HepG2 (cell line): ENCODE measurements at regions not wholly inside any gene's neighbourhood (a gene's known extent, or its start where the extent isn't known, plus 50 kb on each side); places are given as distances from the start of the nearest gene placed in this dataset.

ENCODE experiments used
- CTCF ChIP-seq: sonication (generic); formaldehyde crosslinking; IDR thresholded peaks from 2 replicates; pipeline ENCODE4 v1.5.0; 2020; ENCODE audit warnings: mild to moderate bottlenecking, missing genetic modification reagents, moderate library complexity
- ELF4 ChIP-seq: sonication (generic); formaldehyde crosslinking; IDR thresholded peaks from 2 replicates; pipeline ENCODE4 v1.5.0; 2020; ENCODE audit warnings: missing genetic modification reagents, mild to moderate bottlenecking, moderate library complexity, borderline replicate concordance
- EP300 ChIP-seq, 3 experiments: sonication (generic) in 1 of 3; formaldehyde crosslinking in 1 of 3; IDR thresholded peaks; 2 replicates each; pipeline versions ENCODE4 v1.5.1 to v1.6.1; 2011 to 2020; ENCODE audit warnings: low read depth in 2 of 3, low read length in 2 of 3, borderline replicate concordance in 1 of 3, improper control_type of control experiment in 1 of 3, mild to moderate bottlenecking in 1 of 3, missing genetic modification reagents in 1 of 3, moderate library complexity in 1 of 3
- NCOA1 ChIP-seq: sonication (generic); formaldehyde crosslinking; IDR thresholded peaks from 2 replicates; pipeline ENCODE4 v1.9.0; 2021; ENCODE audit warnings: missing genetic modification reagents
- NFE2L1 ChIP-seq: sonication (generic); formaldehyde crosslinking; IDR thresholded peaks from 2 replicates; pipeline ENCODE4 v1.4.0; 2020; ENCODE audit warnings: missing genetic modification reagents, mild to moderate bottlenecking, borderline replicate concordance
- STAG1 ChIP-seq: sonication (generic); formaldehyde crosslinking; IDR thresholded peaks from 2 replicates; pipeline ENCODE4 v1.4.0; 2020; ENCODE audit warnings: missing genetic modification reagents
- ZNF251 ChIP-seq: sonication (generic); formaldehyde crosslinking; IDR thresholded peaks from 2 replicates; pipeline ENCODE4 v1.9.0; 2021; ENCODE audit warnings: mild to moderate bottlenecking, missing genetic modification reagents
- ZNF264 ChIP-seq: sonication (generic); formaldehyde crosslinking; IDR thresholded peaks from 2 replicates; pipeline ENCODE4 v1.4.0; 2020; ENCODE audit warnings: missing genetic modification reagents
- TF ChIP-seq, protein P1 (sequence below): conservative IDR thresholded peaks from 2 replicates; pipeline ENCODE4 v1.6.1; 2018; ENCODE audit warnings: missing genetic modification reagents

DNA sequence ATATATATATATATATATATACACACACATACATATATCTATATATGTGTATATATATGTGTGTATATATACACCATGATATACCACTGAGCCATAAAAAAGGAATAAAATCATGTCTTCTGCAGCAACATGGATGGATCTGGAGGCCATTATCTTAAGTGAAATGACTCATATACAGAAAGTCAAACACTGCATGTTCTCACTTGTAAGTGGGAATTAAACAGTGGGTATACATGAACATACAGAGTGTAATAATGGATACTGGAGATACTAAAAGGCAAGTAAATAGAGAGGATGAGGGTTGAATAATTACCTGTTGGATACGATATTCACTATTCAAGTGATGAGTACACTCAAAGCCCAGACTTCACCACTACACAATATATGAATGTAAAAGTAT lies 332.6 kb downstream of the SLITRK1 start:
- TF ChIP-seq CTCF (CRISPR knock-in tag) (no peak), EP300 (IDR thresholded peaks at IDR 0.05; ENCODE audit: low read depth in 2 of 2, low read length in 2 of 2) (no peak), EP300 (CRISPR knock-in tag; IDR thresholded peaks at IDR 0.05; ENCODE audit: borderline replicate concordance) (no peak), NFE2L1 (no peak), NCOA1 (CRISPR knock-in tag) (no peak), ZNF251 (CRISPR knock-in tag) (no peak), ZNF264 (CRISPR knock-in tag) (no peak), ELF4 (CRISPR knock-in tag) (no peak), STAG1 (CRISPR knock-in tag) (no peak)
- TF ChIP-seq, protein P1, sequence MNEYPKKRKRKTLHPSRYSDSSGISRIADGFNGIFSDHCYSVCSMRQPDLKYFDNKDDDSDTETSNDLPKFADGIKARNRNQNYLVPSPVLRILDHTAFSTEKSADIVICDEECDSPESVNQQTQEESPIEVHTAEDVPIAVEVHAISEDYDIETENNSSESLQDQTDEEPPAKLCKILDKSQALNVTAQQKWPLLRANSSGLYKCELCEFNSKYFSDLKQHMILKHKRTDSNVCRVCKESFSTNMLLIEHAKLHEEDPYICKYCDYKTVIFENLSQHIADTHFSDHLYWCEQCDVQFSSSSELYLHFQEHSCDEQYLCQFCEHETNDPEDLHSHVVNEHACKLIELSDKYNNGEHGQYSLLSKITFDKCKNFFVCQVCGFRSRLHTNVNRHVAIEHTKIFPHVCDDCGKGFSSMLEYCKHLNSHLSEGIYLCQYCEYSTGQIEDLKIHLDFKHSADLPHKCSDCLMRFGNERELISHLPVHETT (CRISPR knock-in tag), result no peak
